ENCODE measurements at regions not wholly inside any gene's neighbourhood (a gene's known extent, or its start where the extent isn't known, plus 50 kb on each side); places are given as distances from the start of the nearest gene placed in this dataset.

DNA sequence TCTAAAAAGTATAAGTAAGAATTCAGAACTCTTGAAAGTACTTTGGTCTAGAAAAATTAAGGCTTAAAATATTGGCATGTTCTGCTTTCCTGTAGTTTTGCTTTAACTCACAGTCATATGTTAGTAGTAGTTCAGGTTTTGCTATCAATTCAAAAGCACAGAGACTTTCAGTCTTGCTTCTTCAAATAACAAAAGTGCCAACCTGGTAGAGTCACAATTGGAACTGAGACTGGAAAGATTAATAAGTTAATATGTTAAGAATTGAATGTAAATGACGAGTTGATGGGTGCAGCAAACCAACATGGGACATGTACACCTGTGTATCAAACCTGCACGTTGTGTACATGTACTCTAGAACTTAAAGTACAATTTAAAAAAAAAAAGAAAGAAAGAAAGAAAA, 822.3 kb downstream of the MTRR start:
- no peak overlapping the region for H3K4me3 ChIP-seq (replicated peaks in 1 of 2; ENCODE audit: low read depth in 2 of 2, low read length in 2 of 2)
- TF ChIP-seq, protein P1, sequence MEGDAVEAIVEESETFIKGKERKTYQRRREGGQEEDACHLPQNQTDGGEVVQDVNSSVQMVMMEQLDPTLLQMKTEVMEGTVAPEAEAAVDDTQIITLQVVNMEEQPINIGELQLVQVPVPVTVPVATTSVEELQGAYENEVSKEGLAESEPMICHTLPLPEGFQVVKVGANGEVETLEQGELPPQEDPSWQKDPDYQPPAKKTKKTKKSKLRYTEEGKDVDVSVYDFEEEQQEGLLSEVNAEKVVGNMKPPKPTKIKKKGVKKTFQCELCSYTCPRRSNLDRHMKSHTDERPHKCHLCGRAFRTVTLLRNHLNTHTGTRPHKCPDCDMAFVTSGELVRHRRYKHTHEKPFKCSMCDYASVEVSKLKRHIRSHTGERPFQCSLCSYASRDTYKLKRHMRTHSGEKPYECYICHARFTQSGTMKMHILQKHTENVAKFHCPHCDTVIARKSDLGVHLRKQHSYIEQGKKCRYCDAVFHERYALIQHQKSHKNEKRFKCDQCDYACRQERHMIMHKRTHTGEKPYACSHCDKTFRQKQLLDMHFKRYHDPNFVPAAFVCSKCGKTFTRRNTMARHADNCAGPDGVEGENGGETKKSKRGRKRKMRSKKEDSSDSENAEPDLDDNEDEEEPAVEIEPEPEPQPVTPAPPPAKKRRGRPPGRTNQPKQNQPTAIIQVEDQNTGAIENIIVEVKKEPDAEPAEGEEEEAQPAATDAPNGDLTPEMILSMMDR (IDR thresholded peaks at IDR 0.05; ENCODE audit: low read depth, low read length), result no peak
- no peak for DNase-seq (ENCODE audit: low read depth in 2 of 2)

DNA sequence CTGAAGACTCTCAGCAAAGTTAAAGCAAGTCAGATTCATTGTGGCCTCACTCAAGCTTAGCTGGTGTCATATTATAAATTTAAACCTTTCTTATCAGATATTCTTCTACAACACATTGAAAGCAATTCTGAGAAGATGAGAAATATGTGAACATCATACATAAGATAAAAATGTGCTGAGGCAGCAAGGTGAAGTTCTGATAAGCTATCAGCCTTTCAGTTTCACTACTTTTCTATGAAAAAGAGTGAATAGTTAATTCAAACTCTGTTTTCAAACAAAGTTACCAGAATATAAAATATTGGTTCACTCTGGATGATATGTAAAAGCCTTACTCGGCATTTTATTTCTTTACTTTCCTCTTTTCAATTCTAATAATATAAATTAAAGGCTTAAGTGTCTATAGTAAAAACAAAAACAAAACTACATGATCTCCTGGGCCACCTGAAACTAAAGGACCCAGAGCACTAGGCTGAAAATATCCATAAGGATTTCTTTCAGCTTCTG, 824.4 kb downstream of the MTRR start:
- H3K4me3 ChIP-seq (replicated peaks in 1 of 2; ENCODE audit: low read depth in 2 of 2, low read length in 2 of 2), result no peak overlapping the region
- TF ChIP-seq, protein P1 (IDR thresholded peaks at IDR 0.05; ENCODE audit: low read depth, low read length), result no peak
- DNase-seq (ENCODE audit: low read depth in 2 of 2), result no peak

DNA sequence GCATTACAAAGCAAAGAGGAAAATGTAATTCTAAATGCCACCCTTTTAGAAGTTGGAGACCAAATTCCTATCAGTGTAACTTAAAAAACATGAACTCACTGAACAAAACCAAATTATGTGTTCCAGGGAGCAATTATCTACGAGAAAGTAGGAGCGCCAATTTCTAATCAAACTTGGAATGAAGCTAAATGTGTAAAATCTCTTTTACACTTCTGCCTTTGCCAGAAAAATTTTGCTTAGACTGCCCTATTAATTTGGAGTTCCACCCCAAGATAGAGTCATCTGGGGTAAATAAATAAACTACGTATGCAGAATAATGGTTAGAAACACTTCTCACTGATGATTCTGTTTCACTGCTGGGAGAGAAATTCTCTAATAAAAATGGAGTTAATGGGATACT, 825.6 kb downstream of the MTRR start:
- H3K4me3 ChIP-seq (replicated peaks in 1 of 2; ENCODE audit: low read depth in 2 of 2, low read length in 2 of 2), result no peak overlapping the region
- DNase-seq (ENCODE audit: low read depth in 2 of 2), result no peak
- TF ChIP-seq, protein P1 (IDR thresholded peaks at IDR 0.05; ENCODE audit: low read depth, low read length), result no peak

DNA sequence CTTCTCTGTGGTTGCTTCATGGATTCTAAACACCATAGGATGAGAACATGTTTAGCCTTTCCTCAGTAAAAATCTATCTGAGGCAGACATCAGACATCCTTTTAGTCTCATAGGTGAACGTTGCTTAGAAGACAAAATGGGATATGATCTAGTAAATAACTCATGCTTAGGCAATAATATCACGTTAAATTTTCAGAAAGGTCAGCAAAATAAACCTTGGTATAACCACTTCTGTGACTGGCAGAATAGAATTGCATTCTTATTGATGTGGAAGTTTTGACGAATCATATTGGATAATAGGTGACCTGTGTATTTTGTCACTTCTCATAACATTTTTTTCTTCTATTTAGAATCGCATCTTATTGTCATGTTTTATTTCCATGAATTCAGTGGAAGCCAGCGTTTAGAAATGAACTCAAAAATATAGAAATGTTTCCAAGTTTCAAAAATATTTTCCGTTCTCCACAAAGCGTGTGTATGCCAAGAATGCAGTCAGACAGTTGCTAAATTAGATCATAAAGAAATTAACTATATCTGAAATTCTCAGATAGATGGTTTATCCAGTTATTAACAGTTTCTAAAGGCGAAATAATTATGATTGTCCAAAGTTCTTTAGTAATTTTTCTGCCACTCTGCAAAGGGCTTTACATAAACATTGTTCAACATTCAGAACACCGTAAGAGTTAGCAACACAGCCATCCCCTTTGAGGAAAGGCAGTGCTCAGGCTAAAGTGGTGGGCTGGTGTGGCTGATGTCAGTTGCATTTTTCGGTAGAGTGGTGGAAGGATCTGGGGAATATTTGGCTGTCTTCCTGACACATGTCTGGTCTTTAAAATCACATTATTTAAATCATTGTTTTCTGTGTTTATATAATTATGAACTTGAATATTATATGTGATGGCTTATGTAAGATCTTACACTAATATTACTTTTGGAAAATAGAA, 827.2 kb downstream of the MTRR start:
- no peak for DNase-seq (ENCODE audit: low read depth in 2 of 2)
- no peak overlapping the region for H3K4me3 ChIP-seq (replicated peaks in 1 of 2; ENCODE audit: low read depth in 2 of 2, low read length in 2 of 2)
- TF ChIP-seq, protein P1 (IDR thresholded peaks at IDR 0.05; ENCODE audit: low read depth, low read length), result no peak

DNA sequence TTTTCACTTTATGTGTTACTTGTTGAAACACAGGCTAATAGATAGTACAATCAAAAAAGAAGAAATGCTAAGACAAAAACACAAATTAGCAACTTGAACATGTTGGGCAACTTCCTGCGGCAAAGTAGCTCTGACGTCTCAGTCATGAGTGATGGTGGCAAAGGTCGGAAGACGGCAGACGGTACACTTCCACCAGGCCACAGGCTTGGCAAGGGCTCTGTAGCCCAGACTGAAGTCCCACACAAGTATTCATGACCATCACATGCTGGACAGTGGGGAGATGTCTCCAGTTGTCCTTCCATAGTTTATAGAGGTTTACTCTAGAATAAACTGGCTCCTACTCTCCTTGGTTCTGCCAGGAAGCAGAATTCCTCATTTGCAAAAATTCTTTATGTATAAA, 831.3 kb downstream of the MTRR start:
- TF ChIP-seq, protein P1 (IDR thresholded peaks at IDR 0.05; ENCODE audit: low read depth, low read length), result no peak
- DNase-seq (ENCODE audit: low read depth in 2 of 2), result no peak

DNA sequence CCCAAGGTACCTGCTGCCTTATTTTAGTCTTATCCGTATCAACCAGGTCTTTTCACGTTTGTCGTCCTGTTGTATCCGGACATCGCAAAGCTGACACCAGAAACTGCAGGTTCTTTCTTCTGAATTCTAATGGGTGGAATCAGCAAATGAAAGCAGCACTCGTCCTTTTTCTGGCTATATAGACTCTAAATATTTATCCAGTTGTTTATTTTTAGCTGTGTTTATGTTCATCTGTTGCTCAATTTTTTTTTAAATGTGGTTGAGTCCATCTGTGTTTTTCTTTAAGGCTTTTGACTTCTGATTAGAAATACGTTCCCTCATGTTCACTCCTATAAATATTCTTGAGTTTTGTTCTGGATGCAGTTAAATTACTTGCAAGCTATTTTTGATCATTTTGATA, 831.7 kb downstream of the MTRR start:
- no peak for DNase-seq (ENCODE audit: low read depth in 2 of 2)
- H3K4me3 ChIP-seq (replicated peaks in 1 of 2; ENCODE audit: low read depth in 2 of 2, low read length in 2 of 2), result no peak overlapping the region
- TF ChIP-seq, protein P1 (IDR thresholded peaks at IDR 0.05; ENCODE audit: low read depth, low read length), result no peak

More for the DNA sequence above, 831.3 kb downstream of the MTRR start:
- no peak overlapping the region for H3K4me3 ChIP-seq (replicated peaks in 1 of 2; ENCODE audit: low read depth in 2 of 2, low read length in 2 of 2)

All from cardiac fibroblast (primary cell).